ENCODE measurements at regions not wholly inside any gene's neighbourhood (a gene's known extent, or its start where the extent isn't known, plus 50 kb on each side); places are given as distances from the start of the nearest gene placed in this dataset.

- DNase-seq (ENCODE audit: low read depth in 2 of 2): no peak
Observed at GRCh38 chr10:78868456-78868855, 200.3 kb upstream of the ZMIZ1 start.

GRCh38 chr10:78868861-78869260 lies 199.9 kb upstream of the ZMIZ1 start:
- DNase-seq (ENCODE audit: low read depth in 2 of 2): no peak

GRCh38 chr10:78869508-78870454 lies 199.0 kb upstream of the ZMIZ1 start:
- no peak for DNase-seq (ENCODE audit: low read depth in 2 of 2)

GRCh38 chr10:78870458-78870857 lies 198.3 kb upstream of the ZMIZ1 start:
- no peak for DNase-seq (ENCODE audit: low read depth in 2 of 2)

GRCh38 chr10:78871796-78872195 lies 197.0 kb upstream of the ZMIZ1 start:
- no peak for DNase-seq (ENCODE audit: low read depth in 2 of 2)

GRCh38 chr10:78873413-78873812 lies 195.4 kb upstream of the ZMIZ1 start:
- no peak for DNase-seq (ENCODE audit: low read depth in 2 of 2)

DNA sequence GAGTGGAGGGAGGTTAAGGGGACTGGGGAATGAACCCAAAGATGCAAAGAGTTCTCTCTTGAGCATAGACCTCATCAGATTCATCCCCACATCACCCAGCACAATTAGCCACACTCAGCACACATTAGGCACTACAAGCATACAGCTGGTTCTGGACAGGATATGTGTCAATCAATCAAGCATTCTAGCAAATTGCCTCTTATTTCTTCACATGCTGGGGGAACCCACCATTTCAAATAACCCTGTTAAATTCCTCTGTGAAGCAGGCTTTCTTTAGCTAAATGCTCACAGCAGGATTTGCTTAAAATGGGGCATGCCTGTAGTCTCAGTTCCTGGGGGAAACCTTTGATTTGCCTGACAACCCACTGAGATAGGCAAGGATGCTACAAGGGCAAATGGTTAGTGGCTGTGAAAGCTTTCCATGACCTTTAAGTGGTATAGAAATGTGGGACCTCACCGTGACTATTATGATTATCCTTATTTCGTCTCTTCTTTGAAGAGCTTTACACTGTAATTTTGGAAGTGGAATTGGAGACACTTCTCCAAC lies 193.4 kb upstream of the ZMIZ1 start:
- no peak for DNase-seq (ENCODE audit: low read depth in 2 of 2)

DNA sequence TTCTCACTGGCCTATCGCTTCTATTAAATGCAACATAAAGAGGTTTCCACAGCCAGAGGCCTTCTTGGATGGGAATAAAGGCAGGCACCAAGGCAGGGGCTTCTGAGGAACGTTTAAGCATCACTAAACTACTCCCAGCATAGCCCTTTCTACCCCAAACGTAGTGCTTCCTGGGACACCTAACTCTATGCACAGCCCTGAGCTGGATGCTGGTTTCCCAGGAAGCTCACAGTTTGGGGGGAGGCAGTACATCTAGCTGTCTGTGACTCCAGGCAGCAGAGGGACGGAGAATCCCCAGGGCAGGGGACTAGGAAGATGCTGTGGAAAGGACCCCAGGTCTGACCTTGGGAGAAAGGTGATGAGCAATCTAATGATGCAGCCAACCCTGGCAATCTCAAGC lies 192.8 kb upstream of the ZMIZ1 start:
- DNase-seq (ENCODE audit: low read depth in 2 of 2): no peak

DNA sequence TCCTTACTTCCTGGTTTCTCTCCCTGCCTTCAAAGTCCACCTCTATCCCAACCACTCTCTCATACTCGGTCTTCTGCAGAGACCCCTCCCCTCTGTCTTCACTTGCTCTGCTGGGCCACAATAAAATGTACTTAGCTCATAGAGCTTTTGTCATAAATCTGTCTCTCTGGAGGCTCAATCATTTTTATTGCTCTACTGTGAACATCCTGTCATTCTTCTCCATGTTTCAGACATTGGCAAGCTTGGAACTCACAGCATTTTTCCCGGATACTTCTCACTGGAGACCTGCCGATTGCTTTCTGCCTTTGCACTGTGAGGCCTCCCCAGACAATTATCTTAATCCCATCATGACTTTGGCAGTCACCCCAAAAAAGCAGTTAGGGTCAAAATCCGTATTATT lies 192.3 kb upstream of the ZMIZ1 start:
- no peak for DNase-seq (ENCODE audit: low read depth in 2 of 2)

- DNase-seq (ENCODE audit: low read depth in 2 of 2): no peak
Observed at GRCh38 chr10:78879621-78880020, 189.1 kb upstream of the ZMIZ1 start.

GRCh38 chr10:78886129-78886528 lies 182.6 kb upstream of the ZMIZ1 start:
- DNase-seq (ENCODE audit: low read depth in 2 of 2): no peak

DNA sequence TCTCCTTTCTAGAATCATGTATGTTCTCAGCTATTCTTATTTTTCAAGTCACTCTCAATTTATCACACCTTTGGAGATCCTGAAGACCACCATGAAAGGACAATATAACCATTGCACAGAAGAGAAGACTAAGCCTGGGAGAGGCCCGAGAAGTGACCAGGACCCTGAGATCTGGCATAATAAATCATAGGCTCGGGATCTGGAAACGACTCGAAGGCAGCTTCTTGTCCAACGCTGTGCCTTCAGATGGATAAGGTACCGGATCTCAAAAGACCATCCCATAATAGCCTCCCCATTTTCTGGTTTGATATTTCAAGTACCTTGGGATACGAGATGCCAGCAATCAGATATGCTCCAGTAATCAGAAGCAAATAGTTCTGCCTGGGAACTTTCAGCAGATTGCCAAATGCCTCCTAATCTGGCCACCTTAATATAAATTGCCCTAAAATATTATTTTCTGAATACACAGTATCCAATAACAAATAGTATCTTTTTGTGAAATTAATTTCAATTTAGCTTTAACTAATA lies 179.2 kb upstream of the ZMIZ1 start:
- no peak for DNase-seq (ENCODE audit: low read depth in 2 of 2)

DNA sequence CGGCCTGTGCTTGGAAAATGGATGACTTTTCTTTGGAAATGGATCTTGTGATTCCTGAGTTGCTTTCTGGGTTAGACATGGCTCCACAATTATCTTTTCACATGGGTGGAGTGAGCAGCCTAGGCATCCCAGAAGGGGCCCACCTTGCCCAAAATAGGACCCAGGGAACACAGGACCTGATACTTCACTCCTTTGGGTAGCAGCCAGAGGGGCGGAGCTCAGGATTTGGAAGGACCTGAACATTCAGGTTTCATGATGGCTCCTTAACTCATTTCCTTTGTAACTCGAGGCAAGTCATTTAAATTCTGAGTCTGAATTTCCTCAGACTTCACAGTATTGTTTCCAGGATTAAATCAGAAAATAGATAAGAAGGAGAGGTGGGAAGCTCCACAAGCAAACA lies 178.3 kb upstream of the ZMIZ1 start:
- no peak for DNase-seq (ENCODE audit: low read depth in 2 of 2)

GRCh38 chr10:78891741-78892140 lies 177.0 kb upstream of the ZMIZ1 start:
- no peak for DNase-seq (ENCODE audit: low read depth in 2 of 2)

DNA sequence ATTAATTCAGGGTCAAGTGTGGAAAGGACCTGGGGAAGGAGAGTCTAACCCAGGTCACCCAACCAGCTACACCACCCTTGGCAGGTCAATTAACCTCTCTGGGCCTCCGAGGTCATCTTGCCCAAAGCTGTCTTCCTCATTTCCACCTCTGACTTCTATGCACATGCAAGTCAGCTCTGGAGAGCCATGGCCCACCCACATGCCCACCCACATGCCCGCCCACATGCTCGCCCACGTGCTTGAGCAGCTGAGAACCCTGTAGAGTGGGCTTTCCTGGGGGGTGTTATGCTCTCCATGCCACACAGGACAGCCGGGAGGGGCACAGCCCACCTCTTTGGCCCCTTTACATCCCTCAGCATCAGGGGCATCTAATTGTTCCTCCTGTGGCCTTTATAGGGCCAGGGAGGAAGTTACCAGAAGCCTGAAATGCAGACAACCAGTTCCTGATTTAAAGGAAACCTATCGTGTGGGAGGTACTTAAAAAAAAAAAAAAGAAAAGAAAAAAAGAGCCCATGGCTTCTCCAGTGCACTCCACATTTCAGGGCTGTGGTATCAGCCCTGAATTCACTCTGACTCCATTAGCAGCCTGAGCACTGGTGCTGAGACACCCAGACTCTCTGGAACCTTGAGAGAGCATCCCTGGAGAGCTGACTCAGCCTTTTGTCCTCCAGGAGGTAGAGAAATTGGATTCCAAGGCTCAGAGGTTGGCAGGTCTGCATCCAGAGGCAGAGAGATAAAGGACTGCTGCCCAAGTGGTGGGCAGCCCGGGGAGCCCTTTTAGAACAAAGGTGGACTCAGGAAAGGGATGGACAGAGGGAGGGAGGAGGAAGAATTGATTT lies 176.2 kb upstream of the ZMIZ1 start:
- no peak for DNase-seq (ENCODE audit: low read depth in 2 of 2)

DNA sequence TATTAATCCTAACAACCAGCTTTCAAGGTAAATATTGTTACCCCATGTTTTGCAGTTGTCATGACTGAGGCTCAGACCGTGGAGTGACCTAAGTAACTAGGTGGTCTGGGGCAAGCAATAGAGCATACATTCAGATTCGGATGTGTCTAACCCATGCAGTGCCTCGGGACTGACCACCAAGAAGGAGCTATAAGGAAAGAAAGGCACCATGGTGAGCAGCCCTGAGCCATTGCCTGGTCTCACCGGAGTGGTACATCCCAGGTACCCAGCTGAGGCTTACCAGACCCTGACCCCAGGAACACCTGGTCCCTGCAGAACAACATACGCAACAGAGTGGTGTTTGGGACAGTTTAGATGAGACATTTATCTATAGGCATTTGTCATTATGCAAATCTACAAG lies 175.5 kb upstream of the ZMIZ1 start:
- DNase-seq (ENCODE audit: low read depth in 2 of 2): no peak

- no peak for DNase-seq (ENCODE audit: low read depth in 2 of 2)
Observed at GRCh38 chr10:78894089-78894840, 174.5 kb upstream of the ZMIZ1 start.

GRCh38 chr10:78894841-78895195 lies 173.9 kb upstream of the ZMIZ1 start:
- DNase-seq (ENCODE audit: low read depth in 2 of 2): no peak

DNA sequence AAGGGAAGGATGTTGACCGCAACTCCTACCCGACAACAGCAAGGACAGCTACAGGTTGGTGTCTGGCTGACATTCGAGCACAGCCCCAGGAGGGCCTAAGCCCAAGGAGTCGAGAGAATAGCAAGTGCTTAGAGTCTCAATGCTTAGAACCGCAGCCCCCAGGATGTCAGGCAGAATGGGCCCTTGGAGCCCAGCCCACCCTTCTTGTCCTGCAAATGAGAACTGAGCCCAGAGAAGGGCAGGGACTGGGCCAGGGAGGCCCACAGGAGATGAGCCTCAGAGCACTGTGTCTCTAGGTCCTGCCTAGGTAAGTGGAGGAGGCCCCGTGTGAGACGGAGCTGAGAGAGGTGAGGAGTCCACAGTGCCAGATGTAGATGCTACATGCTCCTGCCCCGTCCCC lies 173.3 kb upstream of the ZMIZ1 start:
- no peak for DNase-seq (ENCODE audit: low read depth in 2 of 2)

DNA sequence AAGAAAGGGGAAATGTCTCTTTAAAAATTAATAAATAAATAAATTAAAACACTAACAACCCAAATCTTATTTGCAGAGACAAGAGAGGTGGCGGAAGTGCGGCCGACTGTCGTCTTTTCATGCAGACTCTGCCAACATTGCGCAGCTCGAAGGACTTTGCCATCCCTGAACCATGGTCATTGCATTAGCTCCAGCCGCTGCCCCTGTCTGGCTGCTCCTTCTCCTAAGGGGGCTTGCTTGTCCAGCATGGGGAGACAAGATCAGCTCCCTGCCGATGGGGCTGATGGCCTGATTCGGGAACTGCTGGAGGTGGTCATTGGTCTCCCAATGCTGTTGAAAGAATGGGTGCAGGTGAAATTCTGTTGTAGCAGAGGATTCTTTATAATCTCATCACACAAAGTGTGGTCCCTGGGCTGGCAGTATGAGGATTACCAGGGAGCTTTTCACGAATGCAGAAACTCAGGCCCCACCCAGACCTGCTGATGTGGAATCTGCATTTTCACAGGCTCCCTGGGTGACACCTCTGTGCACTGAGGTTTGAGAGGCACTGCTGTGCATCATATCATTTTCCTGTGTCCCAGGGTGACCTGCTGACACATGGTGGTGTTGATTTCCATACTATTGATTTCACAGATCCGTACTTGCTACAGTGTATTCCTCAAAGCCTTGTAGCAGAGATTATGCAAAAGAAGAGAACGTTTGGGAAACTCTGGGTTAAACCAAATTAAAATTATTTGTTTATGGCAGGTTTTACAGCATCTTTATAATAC lies 172.4 kb upstream of the ZMIZ1 start:
- DNase-seq (ENCODE audit: low read depth in 2 of 2): no peak

Data from fibroblast of skin of left quadriceps (primary cell).